ENCODE measurements at regions not wholly inside any gene's neighbourhood (a gene's known extent, or its start where the extent isn't known, plus 50 kb on each side); places are given as distances from the start of the nearest gene placed in this dataset.

GRCh38 chr1:88276163-88276562 lies 407.9 kb upstream of the PKN2 start:
- TF ChIP-seq, protein P1, sequence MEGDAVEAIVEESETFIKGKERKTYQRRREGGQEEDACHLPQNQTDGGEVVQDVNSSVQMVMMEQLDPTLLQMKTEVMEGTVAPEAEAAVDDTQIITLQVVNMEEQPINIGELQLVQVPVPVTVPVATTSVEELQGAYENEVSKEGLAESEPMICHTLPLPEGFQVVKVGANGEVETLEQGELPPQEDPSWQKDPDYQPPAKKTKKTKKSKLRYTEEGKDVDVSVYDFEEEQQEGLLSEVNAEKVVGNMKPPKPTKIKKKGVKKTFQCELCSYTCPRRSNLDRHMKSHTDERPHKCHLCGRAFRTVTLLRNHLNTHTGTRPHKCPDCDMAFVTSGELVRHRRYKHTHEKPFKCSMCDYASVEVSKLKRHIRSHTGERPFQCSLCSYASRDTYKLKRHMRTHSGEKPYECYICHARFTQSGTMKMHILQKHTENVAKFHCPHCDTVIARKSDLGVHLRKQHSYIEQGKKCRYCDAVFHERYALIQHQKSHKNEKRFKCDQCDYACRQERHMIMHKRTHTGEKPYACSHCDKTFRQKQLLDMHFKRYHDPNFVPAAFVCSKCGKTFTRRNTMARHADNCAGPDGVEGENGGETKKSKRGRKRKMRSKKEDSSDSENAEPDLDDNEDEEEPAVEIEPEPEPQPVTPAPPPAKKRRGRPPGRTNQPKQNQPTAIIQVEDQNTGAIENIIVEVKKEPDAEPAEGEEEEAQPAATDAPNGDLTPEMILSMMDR (IDR thresholded peaks at IDR 0.05): no peak
- TF ChIP-seq POLR2A (IDR thresholded peaks at IDR 0.05): no peak
- Histone ChIP-seq H3K36me3 (no peaks in the 10 kb centered on the region), H3K27ac (no peak overlapping the region), H3K4me3 (no peak overlapping the region), H3K4me1 (no peaks in the 10 kb centered on the region), H3K27me3 (no peaks in the 10 kb centered on the region), H3K9me3 (peaks cover 3% of the 10 kb centered on the region)
- WGBS: 6% methylated on average over 4 of the region's 4 CpGs
- DNase-seq (ENCODE audit: low spot score in 2 of 2): no peak

GRCh38 chr1:88284066-88284465 lies 400.0 kb upstream of the PKN2 start:
- no peaks in the 10 kb centered on the region for H3K27me3 ChIP-seq
- H3K4me1 ChIP-seq: no peaks in the 10 kb centered on the region
- H3K4me3 ChIP-seq: no peak overlapping the region
- 63% methylated on average over 2 of the region's 2 CpGs for WGBS
- H3K36me3 ChIP-seq: no peaks in the 10 kb centered on the region
- no peak for DNase-seq (ENCODE audit: low spot score in 2 of 2)
- H3K27ac ChIP-seq: no peak overlapping the region
- TF ChIP-seq, protein P1 (IDR thresholded peaks at IDR 0.05): no peak
- TF ChIP-seq EP300 (IDR thresholded peaks at IDR 0.05) (no peak), POLR2A (IDR thresholded peaks at IDR 0.05) (no peak), POLR2AphosphoS5 (IDR thresholded peaks at IDR 0.05) (no peak)
- H3K9me3 ChIP-seq: no peaks in the 10 kb centered on the region

- no peaks in the 10 kb centered on the region for H3K27me3 ChIP-seq
- H3K9me3 ChIP-seq: no peaks in the 10 kb centered on the region
- no peak for DNase-seq (ENCODE audit: low spot score in 2 of 2)
- 79% methylated on average over 4 of the region's 4 CpGs for WGBS
- H3K27ac ChIP-seq: no peak overlapping the region
- TF ChIP-seq EP300 (IDR thresholded peaks at IDR 0.05): no peak
- TF ChIP-seq POLR2AphosphoS5 (IDR thresholded peaks at IDR 0.05): no peak
- TF ChIP-seq, protein P1 (IDR thresholded peaks at IDR 0.05): no peak
- no peak for TF ChIP-seq POLR2A (IDR thresholded peaks at IDR 0.05)
- H3K4me1 ChIP-seq: no peaks in the 10 kb centered on the region
- no peak overlapping the region for H3K4me3 ChIP-seq
- no peaks in the 10 kb centered on the region for H3K36me3 ChIP-seq
Measured at GRCh38 chr1:88284666-88285366, 399.3 kb upstream of the PKN2 start.

DNA sequence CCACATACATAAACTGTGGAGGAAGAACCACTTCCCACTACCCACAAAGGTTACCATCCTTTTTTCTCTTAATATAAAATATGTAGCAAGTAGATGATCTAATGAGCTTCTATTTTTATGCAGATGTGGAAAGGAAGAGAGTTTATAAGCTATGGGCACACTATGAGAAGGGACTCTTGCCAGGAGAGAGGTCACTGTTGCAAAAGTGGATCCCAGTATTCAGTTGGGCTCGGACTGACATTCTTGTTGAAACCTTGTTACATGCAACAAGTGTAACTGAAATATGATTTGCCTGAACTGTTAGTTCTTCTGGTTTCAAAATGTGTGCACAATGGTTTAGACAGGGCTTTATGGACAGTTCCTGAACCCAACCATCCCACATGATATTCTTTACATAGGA lies 397.4 kb upstream of the PKN2 start:
- H3K27ac ChIP-seq: no peak overlapping the region
- no peaks in the 10 kb centered on the region for H3K27me3 ChIP-seq
- TF ChIP-seq POLR2AphosphoS5 (IDR thresholded peaks at IDR 0.05): no peak
- TF ChIP-seq EP300 (IDR thresholded peaks at IDR 0.05): no peak
- TF ChIP-seq POLR2A (IDR thresholded peaks at IDR 0.05): no peak
- TF ChIP-seq, protein P1 (IDR thresholded peaks at IDR 0.05): no peak
- H3K4me3 ChIP-seq: no peak overlapping the region
- no peaks in the 10 kb centered on the region for H3K4me1 ChIP-seq
- no peaks in the 10 kb centered on the region for H3K9me3 ChIP-seq
- 64% methylated on average over 1 of the region's 1 CpG for WGBS
- DNase-seq (ENCODE audit: low spot score in 2 of 2): no peak
- H3K36me3 ChIP-seq: no peaks in the 10 kb centered on the region

- no peaks in the 10 kb centered on the region for H3K9me3 ChIP-seq
- no peaks in the 10 kb centered on the region for H3K36me3 ChIP-seq
- no peak overlapping the region for H3K4me3 ChIP-seq
- H3K27me3 ChIP-seq: no peaks in the 10 kb centered on the region
- 78% methylated on average over 2 of the region's 2 CpGs for WGBS
- H3K4me1 ChIP-seq: no peaks in the 10 kb centered on the region
- DNase-seq (ENCODE audit: low spot score in 2 of 2): no peak
- TF ChIP-seq POLR2A (IDR thresholded peaks at IDR 0.05): no peak
- TF ChIP-seq EP300 (IDR thresholded peaks at IDR 0.05): no peak
- TF ChIP-seq, protein P1 (IDR thresholded peaks at IDR 0.05): no peak
- no peak for TF ChIP-seq POLR2AphosphoS5 (IDR thresholded peaks at IDR 0.05)
- H3K27ac ChIP-seq: no peak overlapping the region
Measured at GRCh38 chr1:88288571-88288970, 395.5 kb upstream of the PKN2 start.

Data from suprapubic skin (tissue), 4 donors.